ENCODE measurements at regions not wholly inside any gene's neighbourhood (a gene's known extent, or its start where the extent isn't known, plus 50 kb on each side); places are given as distances from the start of the nearest gene placed in this dataset.

DNA sequence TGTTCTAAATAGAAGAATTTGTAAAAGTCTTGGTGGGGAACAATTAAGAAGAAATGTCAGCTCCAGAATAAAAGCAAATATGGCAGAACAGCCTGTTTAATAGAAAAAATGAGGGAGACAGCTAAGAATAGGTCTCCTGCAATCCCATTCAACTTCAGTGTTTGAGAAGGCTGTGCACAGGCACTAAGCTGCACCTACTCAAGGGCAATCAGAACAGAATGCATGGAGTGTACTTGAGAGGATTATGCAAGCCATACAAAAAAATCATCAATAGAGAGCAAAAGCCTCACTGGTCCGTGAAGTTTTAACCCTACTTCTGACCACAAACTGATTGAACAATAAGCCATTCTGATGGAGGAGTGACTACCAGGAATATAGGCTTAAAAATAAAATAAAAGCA lies 690.7 kb upstream of the PCDH15 start:
- no peak for ATAC-seq

DNA sequence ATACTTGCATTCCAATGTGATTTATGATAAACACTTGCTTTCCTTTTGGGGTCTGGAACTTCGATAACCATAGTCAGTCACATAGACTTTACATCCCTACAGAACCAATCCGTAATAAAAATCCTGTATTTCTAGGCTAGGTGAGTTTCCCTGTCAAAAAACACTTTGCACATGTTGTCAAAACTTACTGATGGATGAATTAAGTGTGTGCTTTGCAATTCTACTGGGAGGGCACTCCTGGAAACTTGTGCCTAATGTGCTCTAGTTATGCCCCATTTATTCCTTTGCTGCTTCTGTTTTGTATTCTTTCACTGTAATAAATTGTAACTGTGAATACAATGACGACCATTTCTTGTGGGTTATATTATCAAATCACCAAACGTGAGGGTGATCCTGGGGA lies 684.8 kb upstream of the PCDH15 start:
- ATAC-seq = no peak

DNA sequence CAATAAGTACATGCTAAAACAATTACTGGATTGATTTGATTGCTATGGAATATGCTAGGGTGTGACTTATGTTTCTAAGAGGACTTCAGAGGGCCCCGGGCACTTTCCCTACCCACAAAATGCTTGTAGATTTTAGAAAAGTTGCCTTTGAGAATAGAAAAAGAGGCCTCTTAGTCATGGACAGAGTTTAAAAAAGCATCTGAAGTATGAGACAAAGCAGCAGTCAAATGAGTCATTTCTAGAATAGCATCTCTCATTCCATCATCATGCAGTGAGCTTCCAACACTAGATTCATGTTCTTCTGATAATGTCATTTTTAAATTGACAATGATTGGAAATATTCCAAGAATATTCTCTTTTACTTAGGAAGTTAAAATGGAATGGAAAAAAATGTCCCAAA lies 675.1 kb upstream of the PCDH15 start:
- no peak for ATAC-seq

DNA sequence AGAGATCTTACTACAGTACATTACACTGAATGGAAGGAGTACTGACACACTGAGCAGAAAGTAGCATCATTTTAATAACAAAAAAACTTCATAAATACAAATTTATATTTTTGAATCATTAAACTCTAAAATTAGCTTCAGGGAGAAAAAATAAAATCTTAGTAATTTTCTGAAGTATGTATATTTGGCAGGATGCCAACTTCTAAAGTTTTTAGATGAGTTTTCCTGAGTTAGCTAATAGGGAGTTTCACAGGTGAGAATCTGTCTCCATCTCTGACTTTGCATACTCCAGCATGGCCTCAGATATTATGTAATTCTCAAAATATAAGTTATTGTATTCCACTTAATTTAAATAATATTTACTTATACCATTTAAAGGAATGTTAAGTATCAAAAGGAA lies 673.2 kb upstream of the PCDH15 start:
- no peak for ATAC-seq

- no peak for ATAC-seq
These were observed 669.8 kb upstream of the PCDH15 start for GRCh38 chr10:55470840-55471239.

DNA sequence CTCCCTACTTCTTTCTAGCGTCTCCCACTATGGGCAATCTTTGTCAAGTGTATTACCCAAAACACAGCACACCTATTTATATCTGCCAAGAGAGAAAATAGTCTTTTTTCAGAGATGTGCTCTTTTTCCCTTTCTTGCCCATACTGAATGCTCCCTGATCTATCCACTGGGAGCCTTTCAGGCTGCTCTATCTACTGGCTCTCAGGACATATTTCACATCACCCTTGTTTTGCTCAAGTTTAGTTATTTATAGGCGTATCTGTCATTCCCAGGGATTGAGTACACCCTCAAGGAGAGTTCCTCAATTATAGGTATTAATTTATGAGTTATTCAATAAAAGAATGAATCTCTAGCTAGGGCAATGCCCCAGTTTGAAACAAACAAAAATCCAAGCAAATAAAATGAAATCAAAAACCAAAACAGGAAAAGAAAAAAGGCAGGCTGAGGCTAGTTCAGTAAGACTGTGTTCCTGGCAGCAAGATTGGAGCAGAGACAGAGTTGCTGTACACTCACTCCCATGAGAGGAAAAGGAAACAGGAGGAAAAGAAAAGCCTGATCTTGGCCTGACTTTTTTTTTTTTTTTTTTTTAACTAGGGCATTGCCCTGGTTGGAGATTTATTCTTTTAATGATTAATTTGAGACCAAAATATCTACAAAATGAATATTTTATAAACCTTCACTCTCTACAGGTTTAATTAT lies 665.9 kb upstream of the PCDH15 start:
- ATAC-seq = no peak

GRCh38 chr10:55464083-55464482 lies 663.1 kb upstream of the PCDH15 start:
- ATAC-seq = no peak

DNA sequence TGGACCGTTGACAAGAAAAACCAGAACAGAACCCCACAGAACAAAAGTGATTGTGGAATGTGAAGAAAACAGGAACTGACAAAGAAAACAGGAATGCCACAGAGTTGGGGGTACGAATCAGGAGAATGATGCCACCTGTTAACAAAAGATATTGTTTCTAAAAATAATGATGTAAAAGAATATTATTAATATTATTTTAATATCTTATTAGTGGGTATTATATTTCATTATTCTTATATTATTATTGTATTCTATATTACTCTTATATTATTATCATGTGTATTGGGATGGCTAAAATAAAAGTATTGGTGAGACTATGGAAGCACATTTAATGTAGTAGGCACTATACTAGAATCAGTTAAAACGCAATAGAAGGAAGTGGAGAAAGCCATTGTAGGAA lies 659.0 kb upstream of the PCDH15 start:
- no peak for ATAC-seq

DNA sequence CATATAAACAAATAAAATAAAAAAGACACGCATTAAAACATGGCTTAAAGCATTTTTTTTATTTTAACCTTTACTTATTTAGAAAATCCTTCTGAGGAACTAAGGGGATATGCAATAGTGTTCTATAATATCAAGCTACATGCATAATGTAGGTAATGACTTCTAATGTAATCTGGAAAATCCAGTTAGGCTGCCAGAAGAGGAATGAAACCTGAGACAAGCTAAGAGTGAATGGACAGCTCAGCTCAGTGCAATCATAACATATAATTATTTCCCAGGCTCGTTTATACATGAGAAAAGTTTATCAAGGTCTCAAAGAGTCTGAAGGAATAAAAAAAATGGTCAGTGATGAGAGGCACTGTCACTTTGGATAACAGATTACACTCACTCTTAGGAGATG lies 649.0 kb upstream of the PCDH15 start:
- ATAC-seq = no peak

GRCh38 chr10:55446441-55447002 lies 645.5 kb upstream of the PCDH15 start:
- ATAC-seq = no peak

DNA sequence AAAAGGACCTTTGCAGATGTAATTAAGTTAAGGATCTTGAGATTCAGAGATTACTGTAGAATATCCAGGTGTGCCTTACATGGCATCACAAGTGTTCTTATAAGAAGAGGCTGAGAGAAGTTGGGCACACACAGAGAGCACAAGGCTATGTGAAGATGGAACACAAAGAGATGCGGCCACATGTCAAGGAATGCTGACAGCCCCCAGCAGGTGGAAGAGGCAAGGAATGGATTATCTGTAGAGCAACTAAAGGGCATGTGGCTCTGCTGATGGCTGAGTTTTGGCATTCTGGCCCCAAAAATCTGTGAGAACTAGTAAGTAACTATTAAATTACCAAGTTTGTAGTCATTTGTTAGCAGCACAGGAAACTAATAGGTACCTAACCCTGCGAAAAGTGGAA lies 640.7 kb upstream of the PCDH15 start:
- ATAC-seq = no peak

DNA sequence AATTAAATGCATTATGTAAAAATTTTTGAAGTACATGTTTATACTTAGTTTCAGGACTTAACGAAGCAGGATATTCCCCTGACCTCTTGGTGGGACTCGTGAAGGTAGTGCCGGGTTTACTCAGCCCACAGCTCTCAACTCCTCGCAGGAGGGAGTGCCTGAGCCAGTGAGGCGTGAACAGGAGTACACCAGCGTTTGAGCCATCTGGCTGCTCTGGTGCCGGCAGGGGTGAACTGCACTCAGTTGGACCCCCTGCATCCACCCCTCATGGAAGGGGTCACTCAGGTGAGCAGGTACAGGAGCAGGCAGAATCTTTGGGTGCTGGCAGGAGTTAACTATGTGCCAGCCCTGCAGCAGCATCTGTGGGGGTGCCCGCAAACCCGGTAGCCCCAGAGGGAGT lies 625.1 kb upstream of the PCDH15 start:
- no peak for ATAC-seq

DNA sequence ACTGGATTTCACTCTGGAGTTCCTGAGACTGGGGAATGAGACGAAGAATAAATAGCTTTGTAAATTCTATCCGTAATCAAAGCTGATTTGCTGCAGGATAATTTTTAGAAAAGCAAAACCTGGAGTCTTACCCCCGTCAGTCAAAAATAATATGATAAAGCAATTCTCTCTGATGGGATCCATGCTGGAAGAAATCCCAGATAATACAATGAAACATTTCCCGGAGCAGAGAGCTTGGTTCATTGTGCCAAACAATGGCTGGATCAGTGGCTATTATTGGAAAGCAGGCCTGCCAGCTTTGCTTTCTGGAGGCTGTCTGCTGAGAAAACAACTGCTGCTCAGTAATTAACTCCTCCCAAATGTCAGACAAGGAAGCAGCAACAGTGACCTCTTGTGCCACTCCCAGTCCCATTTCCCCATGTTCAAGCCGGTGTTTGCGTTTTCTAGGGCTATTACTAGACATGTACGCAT lies 609.4 kb upstream of the PCDH15 start:
- ATAC-seq = peak; percentile 64

DNA sequence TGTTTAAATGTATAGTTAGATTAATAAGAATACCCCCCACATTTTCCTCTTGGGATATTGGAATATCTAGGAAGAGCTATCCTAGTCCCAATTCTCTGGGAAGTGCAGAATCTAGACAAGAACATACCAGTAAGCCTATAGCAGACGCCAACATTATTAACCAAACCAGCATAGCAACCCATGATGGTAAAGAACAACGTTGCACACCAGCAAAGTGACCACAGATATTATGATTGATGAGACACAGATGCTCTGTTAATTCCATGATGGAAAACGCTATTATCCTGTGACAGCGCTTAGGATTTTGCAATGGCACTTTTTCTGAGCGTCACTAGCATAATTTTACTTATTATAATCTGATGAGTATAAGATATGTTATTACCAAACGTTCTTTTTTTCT lies 603.1 kb upstream of the PCDH15 start:
- ATAC-seq = no peak

DNA sequence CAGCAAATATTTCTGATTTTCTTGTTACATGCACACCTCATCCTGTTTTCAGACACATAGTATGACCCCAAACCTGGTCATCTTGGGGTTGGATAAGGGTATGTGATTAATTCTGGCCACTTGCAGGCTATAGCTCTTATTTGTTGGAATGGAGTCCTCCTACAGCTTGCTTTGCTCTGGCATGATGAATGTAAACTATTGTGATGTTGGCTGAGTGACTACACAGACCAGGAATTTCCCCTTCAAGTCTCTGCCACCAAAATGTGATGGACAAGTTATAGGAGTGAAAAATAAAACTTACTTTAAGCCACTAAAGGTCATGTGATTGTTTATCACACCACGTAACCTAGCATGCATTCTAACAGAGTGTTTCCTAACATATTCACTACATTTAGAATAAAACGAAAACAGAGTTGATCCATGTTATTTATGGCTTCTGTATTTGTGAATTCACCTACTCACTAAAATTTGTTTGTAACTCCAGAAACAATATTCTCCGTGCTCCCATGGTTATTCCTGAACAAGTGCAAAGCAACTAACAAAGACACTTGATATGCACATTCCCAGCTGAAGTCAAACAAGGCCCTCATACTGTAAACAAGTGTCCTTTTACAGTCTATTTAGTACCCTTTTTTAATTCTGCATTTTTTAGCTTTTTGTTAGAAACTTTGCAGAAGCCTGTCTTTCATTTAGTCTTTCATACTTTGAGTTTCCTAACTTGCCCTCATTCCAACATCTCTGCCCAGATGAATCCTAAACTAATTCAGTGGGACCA lies 599.2 kb upstream of the PCDH15 start:
- ATAC-seq = no peak

- no peak for ATAC-seq
These were observed 597.5 kb upstream of the PCDH15 start for GRCh38 chr10:55398497-55398882.

- no peak for ATAC-seq
These were observed 596.9 kb upstream of the PCDH15 start for GRCh38 chr10:55397777-55398496.

DNA sequence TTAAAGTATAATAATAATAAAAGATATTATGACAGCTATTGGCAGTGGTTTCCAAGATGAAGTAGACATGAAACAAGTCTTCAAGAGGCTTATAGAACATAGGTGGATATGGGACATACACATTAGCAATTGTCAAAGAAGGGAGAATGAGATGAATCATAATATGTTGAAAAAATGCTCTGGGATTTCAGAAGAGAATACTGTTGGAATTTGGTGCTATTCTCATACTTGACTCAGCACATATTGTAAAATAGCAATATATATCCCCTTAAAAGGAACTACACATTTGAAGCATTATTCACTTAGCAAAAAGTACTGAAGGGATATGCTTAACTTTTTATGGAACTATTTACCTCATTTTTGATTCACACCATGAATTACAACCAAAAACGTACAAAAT lies 577.2 kb upstream of the PCDH15 start:
- ATAC-seq = no peak

DNA sequence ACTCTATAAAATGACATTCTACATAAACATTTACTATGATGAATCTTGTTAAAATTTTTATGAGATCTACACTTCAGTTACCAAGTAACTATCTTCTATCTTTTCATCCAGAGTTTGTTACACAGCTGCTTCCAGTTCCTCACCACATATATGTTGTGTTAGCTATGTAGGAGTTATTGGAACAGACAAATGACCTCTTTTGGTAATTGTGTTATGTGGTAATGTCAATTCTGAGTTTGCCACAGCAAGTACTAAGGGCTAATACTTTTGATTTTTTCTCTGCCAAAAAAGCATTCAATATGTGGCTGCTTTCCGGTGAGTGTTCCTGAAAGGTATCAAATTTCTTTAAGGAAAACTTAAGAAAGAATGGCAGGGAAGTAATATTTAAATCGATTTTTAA lies 573.9 kb upstream of the PCDH15 start:
- ATAC-seq = no peak

- no peak for ATAC-seq
These were observed 573.0 kb upstream of the PCDH15 start for GRCh38 chr10:55374060-55374459.

GRCh38 chr10:55369670-55370420 lies 568.8 kb upstream of the PCDH15 start:
- no peak for ATAC-seq

DNA sequence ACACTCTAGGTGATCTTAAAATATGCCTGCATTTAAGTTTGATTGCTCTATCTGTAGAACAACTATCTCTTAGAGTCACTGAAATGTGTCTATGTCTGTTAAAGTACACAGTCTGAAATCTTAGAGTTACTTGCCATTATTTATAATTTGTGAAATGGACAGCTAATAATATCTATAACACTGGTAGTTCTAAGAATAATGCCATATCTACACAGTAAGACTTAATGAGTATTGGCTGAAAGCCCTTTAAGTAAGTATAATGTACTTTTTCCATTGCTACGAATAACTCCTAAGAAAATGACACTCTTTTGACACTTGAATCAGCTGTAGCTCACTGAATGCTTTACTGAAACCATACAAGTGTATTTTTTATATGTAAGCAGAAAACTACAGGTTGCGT lies 567.4 kb upstream of the PCDH15 start:
- ATAC-seq = no peak

- ATAC-seq = no peak
These were observed 566.5 kb upstream of the PCDH15 start for GRCh38 chr10:55367555-55367954.

All from esophagus mucosa (tissue), 1 donor.